GM03348 (cell line): ENCODE measurements at regions not wholly inside any gene's neighbourhood (a gene's known extent, or its start where the extent isn't known, plus 50 kb on each side); places are given as distances from the start of the nearest gene placed in this dataset.

Source experiments
- DNase-seq: peaks from one replicate; pipeline ENCODE4 v3.0.0; 2012; ENCODE audit warnings: low spot score

GRCh38 chr3:184659797-184660301 is 52.0 kb downstream of the MAGEF1 start:
- DNase-seq: peak; percentile 52

GRCh38 chr3:184658223-184658928 is 53.5 kb downstream of the MAGEF1 start:
- no peak for DNase-seq

GRCh38 chr3:184656829-184657681 is 54.8 kb downstream of the MAGEF1 start:
- DNase-seq: no peak

- no peak for DNase-seq
Observed at GRCh38 chr3:184656458-184656828, 55.4 kb downstream of the MAGEF1 start.

- no peak for DNase-seq
Observed at GRCh38 chr3:184655597-184655996, 56.3 kb downstream of the MAGEF1 start.

GRCh38 chr3:184654375-184654774 is 57.5 kb downstream of the MAGEF1 start:
- DNase-seq: no peak

- no peak for DNase-seq
Observed at GRCh38 chr3:184652465-184652864, 59.4 kb downstream of the MAGEF1 start.

GRCh38 chr3:184651904-184652303 is 60.0 kb downstream of the MAGEF1 start:
- no peak for DNase-seq

GRCh38 chr3:184648636-184649035 is 63.2 kb downstream of the MAGEF1 start:
- no peak for DNase-seq

- DNase-seq: no peak
Observed at GRCh38 chr3:184647405-184647936, 64.4 kb downstream of the MAGEF1 start.

GRCh38 chr3:184645336-184645735 is 66.5 kb downstream of the MAGEF1 start:
- no peak for DNase-seq

GRCh38 chr3:184643442-184643841 is 68.4 kb downstream of the MAGEF1 start:
- DNase-seq: no peak

GRCh38 chr3:184642631-184643285 is 69.1 kb downstream of the MAGEF1 start:
- no peak for DNase-seq

GRCh38 chr3:184641430-184641829 is 70.4 kb downstream of the MAGEF1 start:
- no peak for DNase-seq

GRCh38 chr3:184639351-184639750 is 72.5 kb downstream of the MAGEF1 start:
- no peak for DNase-seq

GRCh38 chr3:184637705-184638104 is 74.2 kb downstream of the MAGEF1 start:
- peak; percentile 36 for DNase-seq

- DNase-seq: peak; percentile 69
Observed at GRCh38 chr3:184636741-184637316, 75.0 kb downstream of the MAGEF1 start.

GRCh38 chr3:184635774-184636173 is 74.2 kb downstream of the EPHB3 start:
- DNase-seq: no peak

GRCh38 chr3:184635126-184635525 is 73.5 kb downstream of the EPHB3 start:
- DNase-seq: no peak

- no peak for DNase-seq
Observed at GRCh38 chr3:184633237-184633579, 71.6 kb downstream of the EPHB3 start.

- no peak for DNase-seq
Observed at GRCh38 chr3:184632551-184633236, 71.1 kb downstream of the EPHB3 start.
